NCI-H187 (cell line): ENCODE measurements at regions not wholly inside any gene's neighbourhood (a gene's known extent, or its start where the extent isn't known, plus 50 kb on each side); places are given as distances from the start of the nearest gene placed in this dataset.
"Not testable (repeated sequence)": the region's sequence is repeated elsewhere in the genome, so short reads cannot be mapped to it uniquely, and the experiment has no call there.

Experiments
- DNase-seq, 2 experiments: peaks; one replicate each; lab custom pipeline; 2025; lab: John Stamatoyannopoulos, UW

DNA sequence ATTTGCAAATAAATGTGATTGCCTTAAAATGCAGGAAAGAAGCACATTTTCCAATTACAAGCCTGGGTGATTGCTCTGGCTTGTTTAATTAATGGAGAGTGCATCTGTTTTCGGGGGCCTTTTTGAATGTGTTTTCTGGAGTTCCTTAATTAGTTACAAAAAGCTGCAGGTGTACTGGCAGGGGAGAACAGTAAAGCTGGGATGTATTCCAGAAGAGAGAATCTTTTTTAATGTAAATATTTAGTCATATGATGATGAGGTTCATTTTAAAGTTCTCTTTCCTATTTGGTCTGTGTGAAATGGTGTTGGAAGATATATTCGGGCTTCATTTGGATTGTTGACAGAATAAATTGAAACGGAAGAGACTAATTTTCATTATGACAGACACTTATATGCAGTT is 70.9 kb upstream of the N4BP1 start:
- no peak for DNase-seq

DNA sequence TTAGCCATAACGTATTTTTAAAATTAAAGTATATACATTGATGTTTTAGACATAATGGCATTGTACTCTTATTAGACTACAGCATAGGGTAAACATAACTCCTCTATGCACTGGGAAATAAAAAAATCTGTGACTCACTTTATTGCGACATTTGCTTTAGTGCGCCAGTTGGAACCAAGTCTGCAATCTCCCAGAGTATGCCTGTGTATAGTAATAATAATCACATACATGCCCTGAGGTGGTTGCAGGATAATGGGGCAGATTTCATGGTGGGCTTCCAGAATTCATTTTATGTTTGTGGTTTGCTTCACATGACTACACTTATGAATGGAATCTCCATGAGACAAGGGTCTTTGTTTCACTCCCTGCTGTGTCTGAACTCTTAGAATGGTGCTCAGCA is 66.9 kb upstream of the N4BP1 start:
- DNase-seq = no peak

DNA sequence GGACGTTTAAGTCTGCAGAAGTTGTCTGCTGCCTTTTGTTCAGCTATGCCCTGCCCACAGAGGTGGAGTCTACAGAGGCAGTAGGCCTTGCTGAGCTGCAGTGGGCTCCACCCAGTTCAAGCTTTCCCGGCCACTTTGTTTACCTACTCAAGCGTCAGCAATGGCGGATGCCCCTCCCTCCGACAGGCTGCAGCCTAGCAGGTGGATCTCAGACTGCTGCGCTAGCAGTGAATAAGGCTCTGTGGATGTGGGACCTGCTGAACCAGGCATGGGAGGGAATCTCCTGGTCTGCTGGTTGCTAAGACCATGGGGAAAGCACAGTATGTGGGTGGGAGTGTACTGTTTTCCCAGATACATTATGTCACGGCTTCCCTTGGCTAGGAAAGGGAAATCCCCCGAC is 58.2 kb upstream of the N4BP1 start:
- DNase-seq = not testable (repeated sequence)

DNA sequence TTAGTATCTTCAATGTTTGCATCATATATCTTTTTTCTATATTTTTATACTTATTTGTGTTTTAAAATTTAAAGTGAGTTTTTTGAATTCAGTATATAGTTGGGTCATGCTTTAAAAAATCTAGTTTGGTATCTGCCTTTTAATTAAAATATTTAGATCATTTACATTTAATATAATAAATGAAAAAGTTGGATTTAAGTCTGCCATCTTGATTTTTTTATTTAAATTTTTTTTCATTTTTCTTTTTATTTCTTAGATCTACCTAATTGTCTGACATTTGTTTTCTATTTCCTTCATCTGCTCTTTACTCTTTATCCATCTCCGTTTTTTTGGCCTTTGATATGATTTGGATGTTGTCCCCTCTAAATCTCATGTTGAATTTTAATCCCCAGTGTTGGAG is 50.0 kb upstream of the N4BP1 start:
- no peak for DNase-seq
